PC-9 (cell line): ENCODE measurements at regions not wholly inside any gene's neighbourhood (a gene's known extent, or its start where the extent isn't known, plus 50 kb on each side); places are given as distances from the start of the nearest gene placed in this dataset.

Experiments used
- EZH2 ChIP-seq: fragments of 200-600 bp; sonication (generic); IDR thresholded peaks from 2 replicates; pipeline ENCODE4 v1.8.0; 2017; ENCODE audit warnings: antibody characterized with exemption, low read depth
- TF ChIP-seq, protein P1 (sequence below): fragments of 200-600 bp; sonication (generic); conservative IDR thresholded peaks from 2 replicates; pipeline ENCODE4 v1.6.1; 2017; ENCODE audit warnings: mixed run types, antibody characterized with exemption, mild to moderate bottlenecking, moderate library complexity

DNA sequence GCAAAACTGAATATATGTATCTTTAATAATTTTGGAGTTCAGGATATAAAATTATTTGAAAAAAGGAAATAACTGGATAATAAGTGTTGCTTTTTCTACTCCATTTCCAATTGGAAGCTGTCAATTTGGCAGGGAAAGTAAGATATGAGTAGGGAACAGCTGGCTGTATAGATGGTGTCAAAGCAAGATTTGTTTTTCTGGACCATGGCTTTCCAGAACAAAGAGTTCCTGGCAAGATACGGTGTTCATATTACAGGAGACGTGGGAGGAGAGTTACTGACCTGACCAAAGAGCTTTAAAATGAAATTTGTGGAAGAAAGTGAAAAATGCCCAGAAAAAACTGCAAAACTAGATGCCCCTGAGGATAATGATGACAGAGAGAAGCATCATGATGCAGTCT, 442.7 kb upstream of the KIRREL3 start:
- TF ChIP-seq, protein P1, sequence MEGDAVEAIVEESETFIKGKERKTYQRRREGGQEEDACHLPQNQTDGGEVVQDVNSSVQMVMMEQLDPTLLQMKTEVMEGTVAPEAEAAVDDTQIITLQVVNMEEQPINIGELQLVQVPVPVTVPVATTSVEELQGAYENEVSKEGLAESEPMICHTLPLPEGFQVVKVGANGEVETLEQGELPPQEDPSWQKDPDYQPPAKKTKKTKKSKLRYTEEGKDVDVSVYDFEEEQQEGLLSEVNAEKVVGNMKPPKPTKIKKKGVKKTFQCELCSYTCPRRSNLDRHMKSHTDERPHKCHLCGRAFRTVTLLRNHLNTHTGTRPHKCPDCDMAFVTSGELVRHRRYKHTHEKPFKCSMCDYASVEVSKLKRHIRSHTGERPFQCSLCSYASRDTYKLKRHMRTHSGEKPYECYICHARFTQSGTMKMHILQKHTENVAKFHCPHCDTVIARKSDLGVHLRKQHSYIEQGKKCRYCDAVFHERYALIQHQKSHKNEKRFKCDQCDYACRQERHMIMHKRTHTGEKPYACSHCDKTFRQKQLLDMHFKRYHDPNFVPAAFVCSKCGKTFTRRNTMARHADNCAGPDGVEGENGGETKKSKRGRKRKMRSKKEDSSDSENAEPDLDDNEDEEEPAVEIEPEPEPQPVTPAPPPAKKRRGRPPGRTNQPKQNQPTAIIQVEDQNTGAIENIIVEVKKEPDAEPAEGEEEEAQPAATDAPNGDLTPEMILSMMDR: no peak
- TF ChIP-seq EZH2: no peak
